GM18951 (cell line): ENCODE measurements at regions not wholly inside any gene's neighbourhood (a gene's known extent, or its start where the extent isn't known, plus 50 kb on each side); places are given as distances from the start of the nearest gene placed in this dataset.

Experiments used
- POLR2A ChIP-seq: IDR thresholded peaks from 4 replicates; pipeline ENCODE4 v1.6.1; 2011; ENCODE audit warnings: mild to moderate bottlenecking; ENCODE audit not compliant: insufficient read length, insufficient read depth; ENCODE audit errors: extremely low read depth
- in situ Hi-C: fragments of 300-500 bp; cut with MboI; formaldehyde crosslinking; loops from one replicate; pipeline ENCODE4 v1.12.0; 2022; ENCODE audit warnings: low sequenced_read_pairs, mixed read lengths, inconsistent platforms; ENCODE audit not compliant: unreplicated experiment

- in situ Hi-C loops: loop anchor here (25.0 kb wide), 2 partner anchors 347 to 497 kb away; no protein-coding TSS in a partner anchor
- no peak for TF ChIP-seq POLR2A
These were observed 79.9 kb upstream of the MITF start for GRCh38 chr3:69659180-69659910.

- TF ChIP-seq POLR2A: no peak
- in situ Hi-C loops: loop anchor here (25.0 kb wide), 2 partner anchors 346 to 496 kb away; no protein-coding TSS in a partner anchor
These were observed 80.6 kb upstream of the MITF start for GRCh38 chr3:69658514-69659140.

- in situ Hi-C loops: loop anchor here (25.0 kb wide), 2 partner anchors 345 to 495 kb away; no protein-coding TSS in a partner anchor
These were observed 82.2 kb upstream of the MITF start for GRCh38 chr3:69657030-69657429.

GRCh38 chr3:69651765-69652164 lies 87.5 kb upstream of the MITF start:
- in situ Hi-C loops: loop anchor here (25.0 kb wide), 2 partner anchors 339 to 489 kb away; no protein-coding TSS in a partner anchor

DNA sequence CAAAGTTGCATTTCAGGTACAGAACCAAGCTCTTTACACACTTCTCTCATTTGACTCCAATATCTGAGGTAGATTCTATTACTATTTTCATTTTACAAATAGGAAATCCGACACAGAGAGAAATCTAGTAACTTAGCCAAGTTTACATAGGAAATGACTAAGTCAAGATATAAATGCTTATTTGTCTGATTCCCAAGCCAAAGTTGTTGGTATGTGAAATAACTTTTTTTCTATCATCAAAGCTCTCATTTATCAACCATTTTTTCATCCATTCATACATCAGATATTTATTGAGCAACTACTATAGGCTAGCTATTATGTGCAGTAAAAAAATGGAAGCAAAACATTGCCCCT lies 89.2 kb upstream of the MITF start:
- in situ Hi-C loops: loop anchor here (25.0 kb wide), 2 partner anchors 338 to 488 kb away; no protein-coding TSS in a partner anchor
- no peak for TF ChIP-seq POLR2A

More at GRCh38 chr3:69651765-69652164, 87.5 kb upstream of the MITF start:
- no peak for TF ChIP-seq POLR2A

- in situ Hi-C loops: loop anchor here (25.0 kb wide), 2 partner anchors 337 to 487 kb away; no protein-coding TSS in a partner anchor
- no peak for TF ChIP-seq POLR2A
These were observed 89.9 kb upstream of the MITF start for GRCh38 chr3:69649120-69650065.

- TF ChIP-seq POLR2A: no peak
- in situ Hi-C loops: no loop called here
These were observed 91.1 kb upstream of the MITF start for GRCh38 chr3:69648126-69648525.

GRCh38 chr3:69647511-69648110 lies 91.7 kb upstream of the MITF start:
- no peak for TF ChIP-seq POLR2A
- in situ Hi-C loops: no loop called here

DNA sequence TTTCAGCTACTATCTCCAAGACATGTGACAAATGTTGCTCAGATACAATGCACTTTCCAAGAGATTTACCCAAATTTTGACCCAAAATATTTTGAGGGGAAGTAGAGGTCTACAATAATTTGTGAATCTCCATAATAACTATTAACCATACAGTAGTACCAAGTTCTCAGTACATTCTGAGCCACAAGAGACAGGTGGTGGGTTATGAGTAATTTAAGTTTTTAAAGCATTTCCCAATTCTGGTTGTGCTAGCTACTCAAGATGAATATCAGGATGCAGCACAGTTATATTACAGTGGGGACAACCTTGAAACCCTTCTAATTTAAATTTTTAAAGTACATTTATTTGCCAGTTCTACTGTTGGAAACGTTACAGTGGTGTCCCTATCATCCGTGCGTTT lies 92.2 kb upstream of the MITF start:
- no peak for TF ChIP-seq POLR2A

DNA sequence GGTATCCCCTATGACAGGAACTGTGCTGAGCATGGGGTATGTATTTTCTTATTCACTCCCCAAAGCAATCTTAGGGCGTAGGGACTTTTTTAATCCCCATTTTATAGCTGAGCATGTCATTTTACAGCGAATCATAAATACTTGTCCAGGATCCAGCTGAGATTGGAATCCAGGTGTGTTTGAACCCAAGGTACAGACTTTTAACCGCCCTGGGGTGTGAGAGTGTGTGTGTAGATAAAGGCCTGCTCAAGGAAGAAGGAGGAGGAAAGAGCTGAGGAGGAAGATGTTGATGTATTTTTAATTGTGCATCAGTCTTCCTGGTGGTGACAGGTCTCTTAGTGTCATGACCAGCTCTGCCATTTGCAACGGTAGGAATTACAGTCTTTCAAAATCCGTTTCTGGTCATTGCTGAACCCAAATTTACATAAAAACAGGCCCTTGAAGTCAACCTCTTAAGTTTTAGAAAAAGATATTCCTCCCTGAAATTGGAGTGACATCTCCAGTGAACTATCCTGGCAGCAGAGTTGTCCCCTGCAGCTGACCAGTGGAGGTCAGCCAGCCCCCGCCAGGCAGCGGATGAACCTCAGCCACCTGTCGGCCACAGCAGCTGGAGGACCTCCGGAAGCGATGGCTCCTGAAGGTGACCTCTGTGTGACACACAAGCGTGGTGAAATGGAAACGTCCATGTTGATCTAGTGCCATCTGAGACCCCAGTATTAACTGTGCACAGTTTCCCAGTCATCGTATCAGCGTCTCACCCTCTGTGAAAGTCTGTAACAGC lies 92.8 kb upstream of the MITF start:
- TF ChIP-seq POLR2A: no peak
- in situ Hi-C loops: no loop called here

More for the DNA sequence above, 92.2 kb upstream of the MITF start:
- in situ Hi-C loops: no loop called here

- TF ChIP-seq POLR2A: no peak
- in situ Hi-C loops: no loop called here
These were observed 96.7 kb upstream of the MITF start for GRCh38 chr3:69642606-69643005.

DNA sequence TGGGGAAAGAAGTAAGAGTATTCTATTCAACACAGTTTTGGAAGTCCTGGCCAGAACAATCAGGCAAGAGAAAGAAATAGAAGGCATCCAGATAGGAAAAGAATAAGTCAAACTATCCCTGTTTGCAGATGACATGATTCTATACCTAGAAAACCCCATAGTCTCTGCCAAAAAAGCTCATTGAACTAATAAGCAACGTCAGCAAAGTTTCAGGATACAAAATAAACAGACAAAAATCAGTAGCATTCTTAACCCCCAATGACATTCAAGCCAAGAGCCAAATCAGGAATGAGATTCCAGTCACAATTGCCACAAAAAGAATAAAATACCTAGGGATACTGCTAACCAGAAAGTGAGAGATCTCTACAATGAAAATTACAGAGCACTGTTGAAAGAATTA lies 99.4 kb upstream of the MITF start:
- in situ Hi-C loops: no loop called here
- TF ChIP-seq POLR2A: no peak
